Liver (tissue), 8 donors: ENCODE measurements at regions not wholly inside any gene's neighbourhood (a gene's known extent, or its start where the extent isn't known, plus 50 kb on each side); places are given as distances from the start of the nearest gene placed in this dataset.

Experiments
- DNase-seq: peaks from one replicate; pipeline ENCODE4 v3.0.0-alpha.2; 2017; ENCODE audit warnings: low spot score
- H3K27ac ChIP-seq, 2 donors: one replicate each; pipeline ENCODE4 v1.7.0; 2013; ENCODE audit warnings: inconsistent platforms in 2 of 2, low read length in 2 of 2, control low read depth in 1 of 2, low read depth in 1 of 2, mild to moderate bottlenecking in 1 of 2
- H3K27me3 ChIP-seq, 4 donors: one replicate each; pipeline versions ENCODE4 v1.6.1 to v1.7.0; 2013; ENCODE audit warnings: low read length in 3 of 4, inconsistent platforms in 1 of 4, mild to moderate bottlenecking in 1 of 4, moderate library complexity in 1 of 4; ENCODE audit not compliant: control insufficient read depth in 4 of 4, insufficient read depth in 4 of 4
- H3K36me3 ChIP-seq, 4 donors: one replicate each; pipeline versions ENCODE4 v1.6.1 to v1.7.0; 2013; ENCODE audit warnings: low read length in 3 of 4, mild to moderate bottlenecking in 3 of 4, low read depth in 1 of 4, moderate library complexity in 1 of 4; ENCODE audit not compliant: control insufficient read depth in 4 of 4, insufficient read depth in 3 of 4
- H3K4me1 ChIP-seq, 4 donors: one replicate each; pipeline versions ENCODE4 v1.6.1 to v1.7.0; 2013; ENCODE audit warnings: low read length in 3 of 4, mild to moderate bottlenecking in 3 of 4, moderate library complexity in 1 of 4; ENCODE audit not compliant: control insufficient read depth in 4 of 4, insufficient read depth in 4 of 4
- H3K4me3 ChIP-seq, 3 donors: one replicate each; pipeline versions ENCODE4 v1.6.1 to v1.7.0; 2013; ENCODE audit warnings: low read length in 3 of 3, control low read depth in 1 of 3, low read depth in 1 of 3, mild to moderate bottlenecking in 1 of 3
- H3K9ac ChIP-seq, 2 donors: one replicate each; pipeline ENCODE4 v1.7.0; 2013; ENCODE audit warnings: low read length in 2 of 2, mild to moderate bottlenecking in 2 of 2, moderate library complexity in 2 of 2, control low read depth in 1 of 2, low read depth in 1 of 2
- H3K9me3 ChIP-seq, 4 donors: one replicate each; pipeline versions ENCODE4 v1.6.1 to v1.7.0; 2013; ENCODE audit warnings: low read length in 3 of 4; ENCODE audit not compliant: control insufficient read depth in 4 of 4
- CTCF ChIP-seq: fragments of 150-350 bp; IDR thresholded peaks from 2 replicates; pipeline ENCODE4 v1.5.1; 2017; ENCODE audit warnings: improper control_type of control experiment, low read depth, low read length; ENCODE audit not compliant: missing input control
- EGR1 ChIP-seq, 2 donors: IDR thresholded peaks; 2 replicates each; pipeline ENCODE4 v1.6.1; 2016 to 2018; ENCODE audit warnings: antibody characterized with exemption in 2 of 2, low read depth in 2 of 2
- FOXA1 ChIP-seq: IDR thresholded peaks from 2 replicates; pipeline ENCODE4 v1.6.1; 2016; ENCODE audit warnings: antibody characterized with exemption
- FOXA2 ChIP-seq: IDR thresholded peaks from 2 replicates; pipeline ENCODE4 v1.6.1; 2016; ENCODE audit warnings: antibody characterized with exemption
- GABPA ChIP-seq, 2 donors: IDR thresholded peaks in 1 of 2; conservative IDR thresholded peaks in 1 of 2; 2 replicates each; pipeline ENCODE4 v1.6.1; 2016; ENCODE audit warnings: antibody characterized with exemption in 2 of 2, mild to moderate bottlenecking in 1 of 2, moderate library complexity in 1 of 2
- HNF4A ChIP-seq, 2 donors: conservative IDR thresholded peaks; 2 replicates each; pipeline ENCODE4 v1.6.1; 2016; ENCODE audit warnings: antibody characterized with exemption in 2 of 2, mild to moderate bottlenecking in 2 of 2
- JUND ChIP-seq, 2 donors: IDR thresholded peaks; 2 replicates each; pipeline ENCODE4 v1.6.1; 2016; ENCODE audit warnings: antibody characterized with exemption in 2 of 2
- NR2F2 ChIP-seq: IDR thresholded peaks from 2 replicates; pipeline ENCODE4 v1.6.1; 2016; ENCODE audit warnings: antibody characterized with exemption
- RAD21 ChIP-seq, 2 donors: IDR thresholded peaks; 2 replicates each; pipeline ENCODE4 v1.6.1; 2016; ENCODE audit warnings: antibody characterized with exemption in 2 of 2, mild to moderate bottlenecking in 2 of 2
- RXRA ChIP-seq, 2 donors: IDR thresholded peaks; 2 replicates each; pipeline ENCODE4 v1.6.1; 2017 to 2018; ENCODE audit warnings: antibody characterized with exemption in 2 of 2, mild to moderate bottlenecking in 1 of 2
- TAF1 ChIP-seq: conservative IDR thresholded peaks from 2 replicates; pipeline ENCODE4 v1.6.1; 2016; ENCODE audit warnings: antibody characterized with exemption, mild to moderate bottlenecking
- YY1 ChIP-seq: IDR thresholded peaks from 2 replicates; pipeline ENCODE4 v1.6.1; 2016; ENCODE audit warnings: antibody characterized with exemption, mild to moderate bottlenecking
- WGBS: extraction: QIAGEN DNeasy Blood & Tissue Kit; methylation state at CpG from one replicate; pipeline ENCODE4 v1.1.7; 2013; 5-methylcytosine and 5-hydroxymethylcytosine counted together
- TF ChIP-seq, protein P1 (sequence below): IDR thresholded peaks from 2 replicates; pipeline ENCODE4 v1.6.1; 2016; ENCODE audit warnings: antibody characterized with exemption
- TF ChIP-seq, protein P2 (sequence below): IDR thresholded peaks from 2 replicates; pipeline ENCODE4 v1.6.1; 2016; ENCODE audit warnings: antibody characterized with exemption
- TF ChIP-seq, protein P3 (sequence below): IDR thresholded peaks from 2 replicates; pipeline ENCODE4 v1.6.1; 2016; ENCODE audit warnings: antibody characterized with exemption, mild to moderate bottlenecking
- donor health status: healthy.
- donor health status: healthy.
- donor health status: healthy.
- donor health status: healthy.
- donor health status: healthy.

DNA sequence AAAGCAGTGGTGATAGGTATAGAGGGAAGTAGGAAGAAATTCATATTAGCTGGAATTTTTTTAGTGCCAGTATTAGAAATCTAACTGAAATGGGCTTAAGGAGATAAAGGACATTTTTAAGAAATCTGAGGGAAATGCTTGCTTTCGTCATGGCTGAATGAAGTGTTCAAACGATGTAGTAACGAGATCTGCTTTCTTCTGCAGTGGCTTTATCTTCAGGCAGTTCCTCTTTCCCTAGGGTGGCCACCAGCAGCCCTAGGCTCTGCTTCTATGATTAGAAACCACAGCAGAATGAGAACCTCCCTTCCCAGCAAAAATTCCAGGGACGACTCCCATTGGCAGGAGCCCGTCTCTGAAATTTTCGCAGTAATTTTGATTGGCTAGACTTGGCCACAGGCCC, 163.9 kb upstream of the FRMD6 start:
- no peaks in the 10 kb centered on the region for H3K27me3 ChIP-seq
- no peak overlapping the region for H3K9ac ChIP-seq
- H3K4me3 ChIP-seq = no peak overlapping the region
- TF ChIP-seq YY1 (no peak), RXRA (IDR thresholded peaks at IDR 0.05) (no peak), GABPA (IDR thresholded peaks at IDR 0.05 in 1 of 2, conservative IDR thresholded peaks at IDR 0.05 in 1 of 2) (no peak)
- TF ChIP-seq, protein P1, sequence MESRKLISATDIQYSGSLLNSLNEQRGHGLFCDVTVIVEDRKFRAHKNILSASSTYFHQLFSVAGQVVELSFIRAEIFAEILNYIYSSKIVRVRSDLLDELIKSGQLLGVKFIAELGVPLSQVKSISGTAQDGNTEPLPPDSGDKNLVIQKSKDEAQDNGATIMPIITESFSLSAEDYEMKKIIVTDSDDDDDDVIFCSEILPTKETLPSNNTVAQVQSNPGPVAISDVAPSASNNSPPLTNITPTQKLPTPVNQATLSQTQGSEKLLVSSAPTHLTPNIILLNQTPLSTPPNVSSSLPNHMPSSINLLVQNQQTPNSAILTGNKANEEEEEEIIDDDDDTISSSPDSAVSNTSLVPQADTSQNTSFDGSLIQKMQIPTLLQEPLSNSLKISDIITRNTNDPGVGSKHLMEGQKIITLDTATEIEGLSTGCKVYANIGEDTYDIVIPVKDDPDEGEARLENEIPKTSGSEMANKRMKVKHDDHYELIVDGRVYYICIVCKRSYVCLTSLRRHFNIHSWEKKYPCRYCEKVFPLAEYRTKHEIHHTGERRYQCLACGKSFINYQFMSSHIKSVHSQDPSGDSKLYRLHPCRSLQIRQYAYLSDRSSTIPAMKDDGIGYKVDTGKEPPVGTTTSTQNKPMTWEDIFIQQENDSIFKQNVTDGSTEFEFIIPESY = no peak
- TF ChIP-seq, protein P2, sequence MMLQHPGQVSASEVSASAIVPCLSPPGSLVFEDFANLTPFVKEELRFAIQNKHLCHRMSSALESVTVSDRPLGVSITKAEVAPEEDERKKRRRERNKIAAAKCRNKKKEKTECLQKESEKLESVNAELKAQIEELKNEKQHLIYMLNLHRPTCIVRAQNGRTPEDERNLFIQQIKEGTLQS = no peak
- H3K4me1 ChIP-seq = no peaks in the 10 kb centered on the region
- H3K9me3 ChIP-seq = no peaks in the 10 kb centered on the region
- 84% methylated on average over 6 of the region's 6 CpGs for WGBS
- H3K36me3 ChIP-seq = no peaks in the 10 kb centered on the region
- no peak for DNase-seq
- H3K27ac ChIP-seq = no peak overlapping the region

GRCh38 chr14:51488569-51489220, 163.0 kb upstream of the FRMD6 start:
- Histone ChIP-seq H3K4me3 (no peak overlapping the region), H3K9me3 (no peaks in the 10 kb centered on the region), H3K4me1 (no peaks in the 10 kb centered on the region), H3K36me3 (no peaks in the 10 kb centered on the region), H3K9ac (no peak overlapping the region), H3K27ac (no peak overlapping the region), H3K27me3 (no peaks in the 10 kb centered on the region)
- DNase-seq = no peak
- WGBS = 94% methylated on average over 6 of the region's 6 CpGs
- no peak for TF ChIP-seq RAD21 (IDR thresholded peaks at IDR 0.05)
- TF ChIP-seq JUND (IDR thresholded peaks at IDR 0.05) = no peak
- TF ChIP-seq, protein P3, sequence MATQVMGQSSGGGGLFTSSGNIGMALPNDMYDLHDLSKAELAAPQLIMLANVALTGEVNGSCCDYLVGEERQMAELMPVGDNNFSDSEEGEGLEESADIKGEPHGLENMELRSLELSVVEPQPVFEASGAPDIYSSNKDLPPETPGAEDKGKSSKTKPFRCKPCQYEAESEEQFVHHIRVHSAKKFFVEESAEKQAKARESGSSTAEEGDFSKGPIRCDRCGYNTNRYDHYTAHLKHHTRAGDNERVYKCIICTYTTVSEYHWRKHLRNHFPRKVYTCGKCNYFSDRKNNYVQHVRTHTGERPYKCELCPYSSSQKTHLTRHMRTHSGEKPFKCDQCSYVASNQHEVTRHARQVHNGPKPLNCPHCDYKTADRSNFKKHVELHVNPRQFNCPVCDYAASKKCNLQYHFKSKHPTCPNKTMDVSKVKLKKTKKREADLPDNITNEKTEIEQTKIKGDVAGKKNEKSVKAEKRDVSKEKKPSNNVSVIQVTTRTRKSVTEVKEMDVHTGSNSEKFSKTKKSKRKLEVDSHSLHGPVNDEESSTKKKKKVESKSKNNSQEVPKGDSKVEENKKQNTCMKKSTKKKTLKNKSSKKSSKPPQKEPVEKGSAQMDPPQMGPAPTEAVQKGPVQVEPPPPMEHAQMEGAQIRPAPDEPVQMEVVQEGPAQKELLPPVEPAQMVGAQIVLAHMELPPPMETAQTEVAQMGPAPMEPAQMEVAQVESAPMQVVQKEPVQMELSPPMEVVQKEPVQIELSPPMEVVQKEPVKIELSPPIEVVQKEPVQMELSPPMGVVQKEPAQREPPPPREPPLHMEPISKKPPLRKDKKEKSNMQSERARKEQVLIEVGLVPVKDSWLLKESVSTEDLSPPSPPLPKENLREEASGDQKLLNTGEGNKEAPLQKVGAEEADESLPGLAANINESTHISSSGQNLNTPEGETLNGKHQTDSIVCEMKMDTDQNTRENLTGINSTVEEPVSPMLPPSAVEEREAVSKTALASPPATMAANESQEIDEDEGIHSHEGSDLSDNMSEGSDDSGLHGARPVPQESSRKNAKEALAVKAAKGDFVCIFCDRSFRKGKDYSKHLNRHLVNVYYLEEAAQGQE = no peak
- no peak for TF ChIP-seq RXRA (IDR thresholded peaks at IDR 0.05)
- TF ChIP-seq FOXA2 = no peak
- no peak for TF ChIP-seq NR2F2

GRCh38 chr14:51490205-51490604, 161.5 kb upstream of the FRMD6 start:
- Histone ChIP-seq H3K27ac (no peak overlapping the region), H3K4me1 (no peaks in the 10 kb centered on the region), H3K36me3 (no peaks in the 10 kb centered on the region), H3K4me3 (no peak overlapping the region), H3K9ac (no peak overlapping the region), H3K9me3 (no peaks in the 10 kb centered on the region), H3K27me3 (no peaks in the 10 kb centered on the region)
- WGBS = 90% methylated on average over 3 of the region's 3 CpGs
- DNase-seq = no peak
- TF ChIP-seq EGR1 (IDR thresholded peaks at IDR 0.05; ENCODE audit: low read depth in 2 of 2) = no peak
- TF ChIP-seq CTCF = no peak
- TF ChIP-seq, protein P3 = no peak
- no peak for TF ChIP-seq RAD21 (IDR thresholded peaks at IDR 0.05)
- no peak for TF ChIP-seq HNF4A (conservative IDR thresholded peaks at IDR 0.05)
- TF ChIP-seq FOXA1 = no peak
- no peak for TF ChIP-seq GABPA (IDR thresholded peaks at IDR 0.05 in 1 of 2, conservative IDR thresholded peaks at IDR 0.05 in 1 of 2)
- TF ChIP-seq JUND (IDR thresholded peaks at IDR 0.05) = no peak
- TF ChIP-seq TAF1 = no peak
- TF ChIP-seq, protein P2 = no peak
- TF ChIP-seq FOXA2 = no peak
- no peak for TF ChIP-seq YY1
- TF ChIP-seq NR2F2 = no peak
